Stimulated activated CD8-positive, alpha-beta memory T cell treated with anti-CD3 and anti-CD28 coated beads, Interleukin-15, amount 100 ng/mL, for 1 hour (primary cell): ENCODE measurements at regions not wholly inside any gene's neighbourhood (a gene's known extent, or its start where the extent isn't known, plus 50 kb on each side); places are given as distances from the start of the nearest gene placed in this dataset.
"Not testable (repeated sequence)": the region's sequence is repeated elsewhere in the genome, so short reads cannot be mapped to it uniquely, and the experiment has no call there.

ENCODE experiments used
- DNase-seq: peaks from one replicate; pipeline ENCODE4 v3.0.0-alpha.2; 2020; ENCODE audit warnings: low read depth

- no peak for DNase-seq
These were observed 321.3 kb upstream of the GRAMD2B start for GRCh38 chr5:126101901-126102300.

- no peak for DNase-seq
These were observed 320.2 kb upstream of the GRAMD2B start for GRCh38 chr5:126103050-126103449.

- DNase-seq = no peak
These were observed 319.3 kb upstream of the GRAMD2B start for GRCh38 chr5:126103868-126104267.

- DNase-seq = no peak
These were observed 318.9 kb upstream of the GRAMD2B start for GRCh38 chr5:126104341-126104740.

- no peak for DNase-seq
These were observed 318.3 kb upstream of the GRAMD2B start for GRCh38 chr5:126104951-126105350.

- DNase-seq = no peak
These were observed 317.2 kb upstream of the GRAMD2B start for GRCh38 chr5:126106029-126106428.

- DNase-seq = no peak
These were observed 315.8 kb upstream of the GRAMD2B start for GRCh38 chr5:126107381-126107780.

- no peak for DNase-seq
These were observed 314.7 kb upstream of the GRAMD2B start for GRCh38 chr5:126108470-126108869.

GRCh38 chr5:126115059-126115629 lies 308.1 kb upstream of the GRAMD2B start:
- DNase-seq = no peak

- no peak for DNase-seq
These were observed 306.2 kb upstream of the GRAMD2B start for GRCh38 chr5:126117044-126117443.

GRCh38 chr5:126119887-126120442 lies 303.2 kb upstream of the GRAMD2B start:
- no peak for DNase-seq

- no peak for DNase-seq
These were observed 302.3 kb upstream of the GRAMD2B start for GRCh38 chr5:126120939-126121338.

- DNase-seq = no peak
These were observed 300.3 kb upstream of the GRAMD2B start for GRCh38 chr5:126122942-126123341.

- no peak for DNase-seq
These were observed 298.4 kb upstream of the GRAMD2B start for GRCh38 chr5:126124706-126125345.

- DNase-seq = no peak
These were observed 297.8 kb upstream of the GRAMD2B start for GRCh38 chr5:126125407-126125806.

GRCh38 chr5:126126574-126126973 lies 296.6 kb upstream of the GRAMD2B start:
- no peak for DNase-seq

- not testable (repeated sequence) for DNase-seq
These were observed 295.8 kb upstream of the GRAMD2B start for GRCh38 chr5:126127371-126127770.

GRCh38 chr5:126129431-126129830 lies 293.8 kb upstream of the GRAMD2B start:
- DNase-seq = no peak

GRCh38 chr5:126133424-126133823 lies 289.8 kb upstream of the GRAMD2B start:
- no peak for DNase-seq

GRCh38 chr5:126137891-126138280 lies 285.3 kb upstream of the GRAMD2B start:
- DNase-seq = no peak

- DNase-seq = no peak
These were observed 284.8 kb upstream of the GRAMD2B start for GRCh38 chr5:126138281-126138931.

- DNase-seq = no peak
These were observed 284.1 kb upstream of the GRAMD2B start for GRCh38 chr5:126139086-126139485.

- no peak for DNase-seq
These were observed 283.4 kb upstream of the GRAMD2B start for GRCh38 chr5:126139773-126140172.
